ENCODE measurements at regions not wholly inside any gene's neighbourhood (a gene's known extent, or its start where the extent isn't known, plus 50 kb on each side); places are given as distances from the start of the nearest gene placed in this dataset.
A peak's percentile ranks its signal among the peaks of the same experiment; 100 is the strongest.

DNA sequence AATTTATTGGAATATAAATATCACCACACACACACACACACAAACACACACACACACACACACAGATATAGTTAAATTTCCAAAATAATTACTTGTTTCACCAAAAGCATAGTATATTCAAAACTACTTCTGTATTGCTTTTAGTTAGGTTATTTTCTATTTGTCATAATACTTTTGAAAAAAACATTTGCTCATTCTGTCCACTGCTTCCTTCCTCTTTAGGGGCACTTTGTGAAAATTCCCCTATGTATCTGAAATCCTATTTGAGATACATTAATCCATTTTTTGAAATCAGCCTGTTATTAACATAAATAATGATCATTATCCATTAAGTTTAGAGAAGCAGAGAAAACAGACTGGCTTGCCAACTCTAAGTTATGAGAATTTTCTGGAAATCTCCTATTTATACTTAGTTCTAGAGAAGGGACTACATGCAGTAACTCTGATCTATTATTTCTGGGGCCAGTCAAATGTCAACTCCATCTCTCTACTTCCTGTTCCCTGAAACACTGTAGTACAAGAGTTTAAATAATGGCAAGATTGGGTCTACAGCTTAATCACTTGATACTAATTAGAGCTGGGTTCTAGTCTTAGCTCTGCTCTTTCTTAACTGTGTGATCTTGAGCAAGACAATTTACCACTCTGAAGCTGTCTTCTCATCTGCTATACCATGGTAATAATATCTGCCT is 54.4 kb upstream of the GPR174 start:
- H4K20me1 ChIP-seq (ENCODE audit: insufficient read depth, low read length) = no peaks in the 10 kb centered on the region
- Mint-ChIP-seq H3K27ac (peak overlapping the region; percentile 16 to 75 (median 40)), H3K9me3 (peaks cover 0 to 2% (median 0%) of the 10 kb centered on the region in 7 donors), H3K36me3 (no peaks in the 10 kb centered on the region), H3K4me1 (peaks cover 11% of the 10 kb centered on the region), H3K4me3 (no peak overlapping the region), H3K27me3 (ENCODE audit: low read depth in 3 of 3) (peaks cover 0 to 2% (median 0%) of the 10 kb centered on the region in 3 donors)
- H3K79me2 ChIP-seq (ENCODE audit: insufficient read depth, low read length) = no peaks in the 10 kb centered on the region
- peak overlapping the region in 1 of 2 donors; percentile 51 for H3K27ac ChIP-seq (ENCODE audit: low read depth in 1 of 2, low read length in 2 of 2)
- no peaks in the 10 kb centered on the region for H3K36me3 ChIP-seq (replicated peaks in 1 of 2; ENCODE audit: control insufficient read depth in 1 of 2, insufficient read depth in 2 of 2, low read length in 2 of 2)
- intact Hi-C loops (cut with micrococcal nuclease) = no loop called here
- no peaks in the 10 kb centered on the region for H3K9me3 ChIP-seq (replicated peaks in 1 of 2; ENCODE audit: control insufficient read depth in 1 of 2, insufficient read depth in 1 of 2, low read length in 2 of 2)
- TF ChIP-seq, protein P1, sequence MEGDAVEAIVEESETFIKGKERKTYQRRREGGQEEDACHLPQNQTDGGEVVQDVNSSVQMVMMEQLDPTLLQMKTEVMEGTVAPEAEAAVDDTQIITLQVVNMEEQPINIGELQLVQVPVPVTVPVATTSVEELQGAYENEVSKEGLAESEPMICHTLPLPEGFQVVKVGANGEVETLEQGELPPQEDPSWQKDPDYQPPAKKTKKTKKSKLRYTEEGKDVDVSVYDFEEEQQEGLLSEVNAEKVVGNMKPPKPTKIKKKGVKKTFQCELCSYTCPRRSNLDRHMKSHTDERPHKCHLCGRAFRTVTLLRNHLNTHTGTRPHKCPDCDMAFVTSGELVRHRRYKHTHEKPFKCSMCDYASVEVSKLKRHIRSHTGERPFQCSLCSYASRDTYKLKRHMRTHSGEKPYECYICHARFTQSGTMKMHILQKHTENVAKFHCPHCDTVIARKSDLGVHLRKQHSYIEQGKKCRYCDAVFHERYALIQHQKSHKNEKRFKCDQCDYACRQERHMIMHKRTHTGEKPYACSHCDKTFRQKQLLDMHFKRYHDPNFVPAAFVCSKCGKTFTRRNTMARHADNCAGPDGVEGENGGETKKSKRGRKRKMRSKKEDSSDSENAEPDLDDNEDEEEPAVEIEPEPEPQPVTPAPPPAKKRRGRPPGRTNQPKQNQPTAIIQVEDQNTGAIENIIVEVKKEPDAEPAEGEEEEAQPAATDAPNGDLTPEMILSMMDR (IDR thresholded peaks at IDR 0.05) = no peak
- DNase-seq = peak in 2 of 3 donors; percentile 10 to 31
- H3K4me3 ChIP-seq (replicated peaks in 1 of 3; ENCODE audit: low read depth in 2 of 3, low read length in 3 of 3) = no peak overlapping the region
- no peak overlapping the region for H3K4me2 ChIP-seq (replicated peaks; ENCODE audit: extremely low read depth, low read length, poor library complexity, severe bottlenecking)
- peak overlapping the region; percentile 8 for H2AFZ ChIP-seq (ENCODE audit: insufficient read depth, low read depth, low read length, poor library complexity, severe bottlenecking)
- no peaks in the 10 kb centered on the region for H3K27me3 ChIP-seq (ENCODE audit: control insufficient read depth in 2 of 2, insufficient read depth in 2 of 2, low read length in 2 of 2)
- H3K4me1 ChIP-seq (ENCODE audit: control insufficient read depth in 1 of 2, insufficient read depth in 2 of 2, low read length in 2 of 2) = peaks cover 6 to 11% of the 10 kb centered on the region in 2 donors
- H3K9ac ChIP-seq (ENCODE audit: insufficient read depth, low read length, poor library complexity, severe bottlenecking) = no peak overlapping the region

- Histone ChIP-seq H3K79me2 (ENCODE audit: insufficient read depth, low read length) (no peaks in the 10 kb centered on the region), H3K4me2 (replicated peaks; ENCODE audit: extremely low read depth, low read length, poor library complexity, severe bottlenecking) (no peak overlapping the region), H3K27me3 (ENCODE audit: control insufficient read depth in 2 of 2, insufficient read depth in 2 of 2, low read length in 2 of 2) (no peaks in the 10 kb centered on the region), H3K9me3 (replicated peaks in 1 of 2; ENCODE audit: control insufficient read depth in 1 of 2, insufficient read depth in 1 of 2, low read length in 2 of 2) (no peaks in the 10 kb centered on the region), H4K20me1 (ENCODE audit: insufficient read depth, low read length) (no peaks in the 10 kb centered on the region), H2AFZ (ENCODE audit: insufficient read depth, low read depth, low read length, poor library complexity, severe bottlenecking) (no peak overlapping the region), H3K36me3 (replicated peaks in 1 of 2; ENCODE audit: control insufficient read depth in 1 of 2, insufficient read depth in 2 of 2, low read length in 2 of 2) (no peaks in the 10 kb centered on the region), H3K4me3 (replicated peaks in 1 of 3; ENCODE audit: low read depth in 2 of 3, low read length in 3 of 3) (no peak overlapping the region), H3K27ac (ENCODE audit: low read depth in 1 of 2, low read length in 2 of 2) (no peak overlapping the region), H3K9ac (ENCODE audit: insufficient read depth, low read length, poor library complexity, severe bottlenecking) (no peak overlapping the region), H3K4me1 (ENCODE audit: control insufficient read depth in 1 of 2, insufficient read depth in 2 of 2, low read length in 2 of 2) (peaks cover 5 to 11% of the 10 kb centered on the region in 2 donors)
- Mint-ChIP-seq H3K4me3 (no peak overlapping the region), H3K27ac (no peak overlapping the region), H3K27me3 (ENCODE audit: low read depth in 3 of 3) (peaks cover 0 to 3% (median 2%) of the 10 kb centered on the region in 3 donors), H3K36me3 (no peaks in the 10 kb centered on the region), H3K4me1 (peaks cover 17% of the 10 kb centered on the region), H3K9me3 (peaks cover 0 to 2% (median 0%) of the 10 kb centered on the region in 7 donors)
- intact Hi-C loops (cut with micrococcal nuclease) = no loop called here
- no peak for DNase-seq
- TF ChIP-seq, protein P1 (IDR thresholded peaks at IDR 0.05) = no peak
- WGBS (ENCODE audit: insufficient coverage) = no CpG with 5 or more reads among the region's 4 CpGs
These were observed 50.2 kb upstream of the GPR174 start for GRCh38 chrX:79094075-79094832.

All from CD14-positive monocyte (primary cell).